NB4 (cell line): ENCODE measurements at regions not wholly inside any gene's neighbourhood (a gene's known extent, or its start where the extent isn't known, plus 50 kb on each side); places are given as distances from the start of the nearest gene placed in this dataset.

Experiments used
- DNase-seq: peaks from one replicate; pipeline ENCODE4 v3.0.0; 2010; ENCODE audit warnings: low read depth
- H3K4me3 ChIP-seq: one replicate; pipeline ENCODE4 v1.5.1; 2011; ENCODE audit warnings: mild to moderate bottlenecking, low read depth, low read length, moderate library complexity
- CTCF ChIP-seq: IDR thresholded peaks from one replicate; pipeline ENCODE4 v1.5.1; 2012; ENCODE audit warnings: low read depth, low read length
- MYC ChIP-seq: IDR thresholded peaks from 2 replicates; pipeline ENCODE4 v1.6.1; 2011; ENCODE audit warnings: low read depth, low read length
- POLR2A ChIP-seq: IDR thresholded peaks from 2 replicates; pipeline ENCODE4 v1.6.1; 2011; ENCODE audit warnings: mild to moderate bottlenecking; ENCODE audit not compliant: insufficient read length; ENCODE audit errors: extremely low read depth
- TF ChIP-seq, protein P1 (sequence below): IDR thresholded peaks from 2 replicates; pipeline ENCODE4 v1.6.1; 2011; ENCODE audit warnings: low read depth, low read length

- TF ChIP-seq, protein P1, sequence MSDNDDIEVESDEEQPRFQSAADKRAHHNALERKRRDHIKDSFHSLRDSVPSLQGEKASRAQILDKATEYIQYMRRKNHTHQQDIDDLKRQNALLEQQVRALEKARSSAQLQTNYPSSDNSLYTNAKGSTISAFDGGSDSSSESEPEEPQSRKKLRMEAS: no peak
- no peak for TF ChIP-seq MYC
- TF ChIP-seq POLR2A: no peak
- no peak for TF ChIP-seq CTCF
- no peak for DNase-seq
- no peak overlapping the region for H3K4me3 ChIP-seq
Observed at GRCh38 chr2:204226305-204226880, 289.8 kb downstream of the ICOS start.

DNA sequence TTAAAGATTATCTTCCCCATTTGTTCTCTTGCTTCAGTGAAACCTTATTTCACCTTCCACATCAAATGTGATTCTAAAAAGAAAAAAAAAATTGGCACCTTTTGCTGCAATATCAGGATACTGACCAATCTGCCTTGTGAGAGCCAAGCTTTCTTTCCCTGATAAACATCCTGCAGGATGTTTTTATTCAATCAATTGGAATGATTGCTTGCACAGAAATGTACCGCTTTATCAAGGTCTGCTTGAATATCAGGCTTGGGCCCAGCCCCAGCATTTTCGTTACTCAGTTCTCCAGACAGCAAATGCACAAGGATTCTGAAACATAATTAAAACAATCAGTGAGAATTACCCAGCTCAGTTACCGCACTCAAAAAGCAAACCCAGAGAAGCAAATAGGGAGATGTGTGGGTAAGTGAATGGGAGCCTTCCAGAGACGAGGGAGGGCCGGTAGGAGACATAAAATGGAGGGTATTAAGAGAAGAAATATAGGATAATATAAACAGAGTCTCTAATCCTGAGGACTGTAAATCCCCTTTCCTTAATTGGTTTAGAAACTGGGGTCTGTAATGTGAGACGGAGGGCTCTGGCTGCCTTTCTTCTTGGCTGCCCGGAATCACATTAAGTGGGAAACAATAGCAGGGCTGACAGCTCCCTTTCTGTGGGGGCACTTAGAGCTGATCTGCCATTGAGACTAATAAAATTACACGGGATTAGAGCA, 291.8 kb downstream of the ICOS start:
- H3K4me3 ChIP-seq: no peak overlapping the region
- DNase-seq: no peak
- no peak for TF ChIP-seq MYC
- TF ChIP-seq, protein P1: no peak
- TF ChIP-seq POLR2A: no peak
- no peak for TF ChIP-seq CTCF

- DNase-seq: no peak
- TF ChIP-seq, protein P1: no peak
- TF ChIP-seq POLR2A: no peak
- no peak for TF ChIP-seq CTCF
- no peak overlapping the region for H3K4me3 ChIP-seq
Observed at GRCh38 chr2:204234248-204234647, 297.7 kb downstream of the ICOS start.

GRCh38 chr2:204234879-204235278, 298.3 kb downstream of the ICOS start:
- H3K4me3 ChIP-seq: no peak overlapping the region
- TF ChIP-seq, protein P1: no peak
- TF ChIP-seq POLR2A (no peak), MYC (no peak), CTCF (no peak)
- DNase-seq: no peak

DNA sequence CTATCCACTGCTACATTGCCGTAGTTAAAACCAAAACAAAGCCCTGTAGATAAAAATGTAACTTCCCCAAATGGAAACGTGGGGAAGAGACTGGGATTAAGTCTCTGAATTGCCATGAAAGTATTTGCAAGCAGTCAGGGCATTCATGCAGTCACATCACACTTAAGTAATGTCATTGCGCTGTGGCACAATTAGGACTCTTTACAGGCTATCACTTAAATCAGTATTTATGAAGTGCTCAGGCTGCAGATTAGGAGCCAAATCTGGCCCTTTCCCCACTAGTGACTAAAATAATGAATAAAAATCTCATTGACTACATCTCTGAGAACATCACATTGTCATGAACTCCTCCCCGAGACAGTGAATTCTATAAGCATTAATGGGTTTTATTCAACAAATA, 300.9 kb downstream of the ICOS start:
- no peak for DNase-seq
- H3K4me3 ChIP-seq: no peak overlapping the region
- TF ChIP-seq CTCF (no peak), POLR2A (no peak), MYC (no peak)
- TF ChIP-seq, protein P1: no peak
